ENCODE measurements at regions not wholly inside any gene's neighbourhood (a gene's known extent, or its start where the extent isn't known, plus 50 kb on each side); places are given as distances from the start of the nearest gene placed in this dataset.

- no peak overlapping the region for H3K4me3 ChIP-seq
- H3K36me3 ChIP-seq = no peaks in the 10 kb centered on the region
- intact Hi-C loops (cut with DNase I) = no loop called here
- H3K4me1 ChIP-seq = no peaks in the 10 kb centered on the region
- TF ChIP-seq, protein P1, sequence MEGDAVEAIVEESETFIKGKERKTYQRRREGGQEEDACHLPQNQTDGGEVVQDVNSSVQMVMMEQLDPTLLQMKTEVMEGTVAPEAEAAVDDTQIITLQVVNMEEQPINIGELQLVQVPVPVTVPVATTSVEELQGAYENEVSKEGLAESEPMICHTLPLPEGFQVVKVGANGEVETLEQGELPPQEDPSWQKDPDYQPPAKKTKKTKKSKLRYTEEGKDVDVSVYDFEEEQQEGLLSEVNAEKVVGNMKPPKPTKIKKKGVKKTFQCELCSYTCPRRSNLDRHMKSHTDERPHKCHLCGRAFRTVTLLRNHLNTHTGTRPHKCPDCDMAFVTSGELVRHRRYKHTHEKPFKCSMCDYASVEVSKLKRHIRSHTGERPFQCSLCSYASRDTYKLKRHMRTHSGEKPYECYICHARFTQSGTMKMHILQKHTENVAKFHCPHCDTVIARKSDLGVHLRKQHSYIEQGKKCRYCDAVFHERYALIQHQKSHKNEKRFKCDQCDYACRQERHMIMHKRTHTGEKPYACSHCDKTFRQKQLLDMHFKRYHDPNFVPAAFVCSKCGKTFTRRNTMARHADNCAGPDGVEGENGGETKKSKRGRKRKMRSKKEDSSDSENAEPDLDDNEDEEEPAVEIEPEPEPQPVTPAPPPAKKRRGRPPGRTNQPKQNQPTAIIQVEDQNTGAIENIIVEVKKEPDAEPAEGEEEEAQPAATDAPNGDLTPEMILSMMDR (IDR thresholded peaks at IDR 0.05) = no peak
- H3K27me3 ChIP-seq = peaks cover 10% of the 10 kb centered on the region
- H3K27ac ChIP-seq = no peak overlapping the region
- no peaks in the 10 kb centered on the region for H3K9me3 ChIP-seq
- no peak for DNase-seq
- ATAC-seq = no peak
These were observed 118.4 kb upstream of the OBI1 start for GRCh38 chr13:78777396-78777795.

- no peaks in the 10 kb centered on the region for H3K4me1 ChIP-seq
- DNase-seq (no peak), ATAC-seq (no peak)
- no peaks in the 10 kb centered on the region for H3K9me3 ChIP-seq
- H3K27ac ChIP-seq = no peak overlapping the region
- intact Hi-C loops (cut with DNase I) = no loop called here
- H3K27me3 ChIP-seq = no peaks in the 10 kb centered on the region
- TF ChIP-seq, protein P1 (IDR thresholded peaks at IDR 0.05) = no peak
- H3K4me3 ChIP-seq = no peak overlapping the region
- H3K36me3 ChIP-seq = no peaks in the 10 kb centered on the region
These were observed 114.0 kb upstream of the OBI1 start for GRCh38 chr13:78772933-78773332.

GRCh38 chr13:78770601-78771000 is 111.6 kb upstream of the OBI1 start:
- Histone ChIP-seq H3K4me3 (no peak overlapping the region), H3K27ac (no peak overlapping the region), H3K4me1 (no peaks in the 10 kb centered on the region), H3K9me3 (no peaks in the 10 kb centered on the region), H3K27me3 (no peaks in the 10 kb centered on the region), H3K36me3 (no peaks in the 10 kb centered on the region)
- intact Hi-C loops (cut with DNase I) = no loop called here
- TF ChIP-seq, protein P1 (IDR thresholded peaks at IDR 0.05) = no peak
- DNase-seq (no peak), ATAC-seq (peak; percentile 35)

- no peaks in the 10 kb centered on the region for H3K9me3 ChIP-seq
- TF ChIP-seq, protein P1 (IDR thresholded peaks at IDR 0.05) = no peak
- H3K4me3 ChIP-seq = no peak overlapping the region
- intact Hi-C loops (cut with DNase I) = no loop called here
- H3K4me1 ChIP-seq = no peaks in the 10 kb centered on the region
- no peaks in the 10 kb centered on the region for H3K36me3 ChIP-seq
- ATAC-seq (no peak), DNase-seq (no peak)
- H3K27me3 ChIP-seq = no peaks in the 10 kb centered on the region
- H3K27ac ChIP-seq = no peak overlapping the region
These were observed 110.0 kb upstream of the OBI1 start for GRCh38 chr13:78768950-78769349.

DNA sequence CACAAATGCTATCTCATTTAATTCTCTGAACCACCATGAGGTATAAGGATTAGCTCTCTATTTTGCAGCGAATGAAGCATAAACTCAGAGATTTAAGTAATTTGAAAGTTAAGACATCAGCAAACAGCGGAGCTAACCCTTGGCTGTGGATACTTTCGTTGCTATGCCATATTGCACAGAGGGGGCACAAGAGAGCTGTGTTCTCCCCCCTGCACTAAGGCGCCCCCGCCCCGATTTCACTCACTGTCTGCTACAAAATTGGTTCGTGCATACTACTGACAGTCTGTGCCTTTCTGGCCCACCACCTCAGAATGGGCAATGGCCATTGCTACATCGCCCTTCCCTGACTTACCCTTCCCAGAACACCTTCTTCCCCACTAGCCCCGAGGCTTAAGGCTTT is 105.7 kb upstream of the OBI1 start:
- Histone ChIP-seq H3K4me1 (no peaks in the 10 kb centered on the region), H3K9me3 (no peaks in the 10 kb centered on the region), H3K27me3 (no peaks in the 10 kb centered on the region), H3K27ac (no peak overlapping the region), H3K4me3 (no peak overlapping the region), H3K36me3 (no peaks in the 10 kb centered on the region)
- DNase-seq (no peak), ATAC-seq (no peak)
- intact Hi-C loops (cut with DNase I) = no loop called here
- TF ChIP-seq, protein P1 (IDR thresholded peaks at IDR 0.05) = no peak

- TF ChIP-seq, protein P1 (IDR thresholded peaks at IDR 0.05) = no peak
- no peak overlapping the region for H3K4me3 ChIP-seq
- intact Hi-C loops (cut with DNase I) = no loop called here
- ATAC-seq (no peak), DNase-seq (no peak)
- H3K4me1 ChIP-seq = no peaks in the 10 kb centered on the region
- H3K27me3 ChIP-seq = no peaks in the 10 kb centered on the region
- H3K27ac ChIP-seq = no peak overlapping the region
- H3K36me3 ChIP-seq = no peaks in the 10 kb centered on the region
- H3K9me3 ChIP-seq = no peaks in the 10 kb centered on the region
These were observed 103.9 kb upstream of the OBI1 start for GRCh38 chr13:78762825-78763224.

Data from upper lobe of right lung (tissue), 1 donor.